ENCODE measurements at regions not wholly inside any gene's neighbourhood (a gene's known extent, or its start where the extent isn't known, plus 50 kb on each side); places are given as distances from the start of the nearest gene placed in this dataset.

GRCh38 chr7:46902463-46902862, 679.4 kb downstream of the TNS3 start:
- Histone ChIP-seq H3K4me1 (ENCODE audit: insufficient read depth, poor library complexity, severe bottlenecking) (no peaks in the 10 kb centered on the region), H3K27me3 (ENCODE audit: insufficient read depth, poor library complexity, severe bottlenecking) (no peaks in the 10 kb centered on the region), H3K36me3 (ENCODE audit: low read depth) (no peaks in the 10 kb centered on the region), H3K27ac (ENCODE audit: poor library complexity, severe bottlenecking) (no peak overlapping the region), H3K9me3 (ENCODE audit: severe bottlenecking) (no peaks in the 10 kb centered on the region), H3K4me3 (ENCODE audit: severe bottlenecking) (no peak overlapping the region)
- TF ChIP-seq CTCF (IDR thresholded peaks at IDR 0.05; ENCODE audit: poor library complexity, severe bottlenecking), result no peak
- DNase-seq (ENCODE audit: low spot score), result no peak
- ATAC-seq (ENCODE audit: low read depth), result no peak

GRCh38 chr7:46900312-46901263, 681.3 kb downstream of the TNS3 start:
- H3K9me3 ChIP-seq (ENCODE audit: severe bottlenecking), result no peaks in the 10 kb centered on the region
- H3K36me3 ChIP-seq (ENCODE audit: low read depth), result no peaks in the 10 kb centered on the region
- no peak overlapping the region for H3K27ac ChIP-seq (ENCODE audit: poor library complexity, severe bottlenecking)
- no peak for ATAC-seq (ENCODE audit: low read depth)
- no peak for TF ChIP-seq CTCF (IDR thresholded peaks at IDR 0.05; ENCODE audit: poor library complexity, severe bottlenecking)
- no peak overlapping the region for H3K4me3 ChIP-seq (ENCODE audit: severe bottlenecking)
- H3K27me3 ChIP-seq (ENCODE audit: insufficient read depth, poor library complexity, severe bottlenecking), result no peaks in the 10 kb centered on the region
- no peaks in the 10 kb centered on the region for H3K4me1 ChIP-seq (ENCODE audit: insufficient read depth, poor library complexity, severe bottlenecking)
- DNase-seq (ENCODE audit: low spot score), result no peak

GRCh38 chr7:46897381-46897780, 684.5 kb downstream of the TNS3 start:
- no peak for ATAC-seq (ENCODE audit: low read depth)
- DNase-seq (ENCODE audit: low spot score), result no peak
- H3K4me3 ChIP-seq (ENCODE audit: severe bottlenecking), result no peak overlapping the region
- TF ChIP-seq CTCF (IDR thresholded peaks at IDR 0.05; ENCODE audit: poor library complexity, severe bottlenecking), result no peak
- H3K27me3 ChIP-seq (ENCODE audit: insufficient read depth, poor library complexity, severe bottlenecking), result no peaks in the 10 kb centered on the region
- H3K36me3 ChIP-seq (ENCODE audit: low read depth), result no peaks in the 10 kb centered on the region
- no peaks in the 10 kb centered on the region for H3K4me1 ChIP-seq (ENCODE audit: insufficient read depth, poor library complexity, severe bottlenecking)
- no peak overlapping the region for H3K27ac ChIP-seq (ENCODE audit: poor library complexity, severe bottlenecking)
- H3K9me3 ChIP-seq (ENCODE audit: severe bottlenecking), result no peaks in the 10 kb centered on the region

- H3K36me3 ChIP-seq (ENCODE audit: low read depth), result no peaks in the 10 kb centered on the region
- no peaks in the 10 kb centered on the region for H3K4me1 ChIP-seq (ENCODE audit: insufficient read depth, poor library complexity, severe bottlenecking)
- H3K27me3 ChIP-seq (ENCODE audit: insufficient read depth, poor library complexity, severe bottlenecking), result no peaks in the 10 kb centered on the region
- H3K9me3 ChIP-seq (ENCODE audit: severe bottlenecking), result no peaks in the 10 kb centered on the region
- no peak for DNase-seq (ENCODE audit: low spot score)
- no peak for TF ChIP-seq CTCF (IDR thresholded peaks at IDR 0.05; ENCODE audit: poor library complexity, severe bottlenecking)
- ATAC-seq (ENCODE audit: low read depth), result no peak
- H3K27ac ChIP-seq (ENCODE audit: poor library complexity, severe bottlenecking), result no peak overlapping the region
- H3K4me3 ChIP-seq (ENCODE audit: severe bottlenecking), result no peak overlapping the region
These were observed 695.1 kb downstream of the TNS3 start for GRCh38 chr7:46886669-46887374.
